Stimulated activated CD4-positive, alpha-beta T cell treated with anti-CD3 and anti-CD28 coated beads, Interleukin-4, amount 100 ng/mL, for 4 hours (primary cell): ENCODE measurements at regions not wholly inside any gene's neighbourhood (a gene's known extent, or its start where the extent isn't known, plus 50 kb on each side); places are given as distances from the start of the nearest gene placed in this dataset.

Experiments used
- DNase-seq, 2 experiments: peaks; one replicate each; pipeline ENCODE4 v3.0.0-alpha.2; 2020

DNA sequence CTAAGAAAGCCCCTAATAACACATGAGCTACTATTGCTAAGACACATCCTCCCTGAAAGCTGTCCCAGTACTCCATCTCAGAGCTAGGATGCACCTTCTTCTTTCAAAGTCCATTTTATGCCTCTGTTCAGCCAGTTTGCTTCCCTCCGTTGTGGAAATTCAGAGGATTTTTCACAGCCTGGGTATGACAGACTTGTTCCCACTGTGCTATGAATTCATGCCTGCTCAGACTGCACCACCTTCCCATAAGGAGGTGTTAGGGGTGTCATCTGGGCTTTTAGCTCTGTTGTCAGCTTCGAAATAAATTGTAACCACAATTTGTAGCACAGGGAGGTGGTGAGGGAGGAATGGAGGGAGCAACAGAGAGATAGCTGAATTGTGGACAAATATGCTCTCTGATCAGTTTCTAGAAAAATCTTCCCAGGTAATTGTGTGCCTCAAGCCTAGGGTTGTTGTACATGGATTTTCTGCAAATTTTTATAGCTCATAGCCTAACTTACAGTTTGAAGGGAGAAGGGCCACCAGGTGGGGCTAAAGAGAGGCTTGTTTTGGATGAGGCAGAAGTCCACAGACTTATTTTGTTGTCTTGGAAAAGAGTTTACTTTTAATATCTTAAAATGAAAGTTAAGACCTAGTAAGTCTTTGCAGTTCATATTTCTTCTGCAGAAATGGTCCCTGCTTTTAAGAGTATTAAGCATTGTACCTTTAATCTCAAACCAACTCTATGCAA lies 462.0 kb downstream of the PDCD6IP start:
- DNase-seq, result peak in 1 of 2 experiments; percentile 7

GRCh38 chr3:34261001-34261385 lies 462.6 kb downstream of the PDCD6IP start:
- no peak for DNase-seq

- no peak for DNase-seq
Measured at GRCh38 chr3:34263101-34263621, 464.7 kb downstream of the PDCD6IP start.

DNA sequence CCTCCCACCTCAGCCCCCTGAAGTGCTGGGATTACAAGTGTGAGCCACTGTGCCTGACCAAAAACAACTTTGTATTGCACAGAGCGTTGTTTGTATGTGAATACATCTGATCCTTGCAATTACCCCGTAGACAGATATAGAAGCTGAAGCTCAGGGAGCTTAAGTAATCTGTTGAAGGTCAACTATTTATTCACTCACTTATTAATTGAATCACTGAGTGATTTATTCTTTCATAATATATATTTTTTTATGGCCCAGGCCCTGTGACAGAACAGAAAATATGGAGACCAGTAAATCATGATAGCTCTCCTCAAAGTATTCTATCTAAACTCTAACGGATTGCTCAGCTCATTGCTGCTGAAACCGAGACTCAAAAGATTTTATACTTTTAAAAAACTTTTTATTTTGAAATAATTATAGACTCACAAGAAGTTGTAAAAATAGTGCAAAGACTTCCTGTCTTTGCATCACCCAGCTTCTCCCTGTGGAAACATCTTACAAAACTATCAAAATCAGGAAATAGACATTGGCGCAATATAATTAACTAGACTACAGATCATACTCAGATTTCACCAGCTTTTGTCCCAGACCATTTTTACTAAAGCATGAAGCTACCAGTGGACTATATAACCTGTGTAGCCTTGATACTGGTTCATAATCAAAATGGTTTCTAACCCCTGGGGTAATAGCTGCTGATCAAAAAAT lies 466.1 kb downstream of the PDCD6IP start:
- no peak for DNase-seq

DNA sequence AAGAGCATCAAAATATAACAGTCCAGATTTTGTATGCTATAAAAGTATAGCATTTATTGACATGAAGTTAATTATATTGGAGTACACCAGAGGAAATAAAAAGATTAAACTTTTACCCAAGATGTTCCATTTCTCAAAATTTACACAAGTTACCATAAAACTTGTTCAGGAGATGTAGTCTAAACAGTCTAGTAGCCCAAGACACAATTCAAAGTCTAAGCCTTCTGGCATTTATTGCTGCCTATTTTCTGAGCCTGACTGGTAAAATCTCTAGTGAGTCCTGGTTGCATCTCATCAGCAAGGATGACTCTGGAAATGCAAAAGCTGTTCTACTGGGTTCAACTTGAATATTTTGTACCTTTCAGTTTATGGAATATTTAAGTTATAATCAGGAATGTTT lies 468.7 kb downstream of the PDCD6IP start:
- no peak for DNase-seq

- DNase-seq, result no peak
Measured at GRCh38 chr3:34268032-34268709, 469.7 kb downstream of the PDCD6IP start.

GRCh38 chr3:34275811-34276210 lies 477.4 kb downstream of the PDCD6IP start:
- DNase-seq, result no peak

DNA sequence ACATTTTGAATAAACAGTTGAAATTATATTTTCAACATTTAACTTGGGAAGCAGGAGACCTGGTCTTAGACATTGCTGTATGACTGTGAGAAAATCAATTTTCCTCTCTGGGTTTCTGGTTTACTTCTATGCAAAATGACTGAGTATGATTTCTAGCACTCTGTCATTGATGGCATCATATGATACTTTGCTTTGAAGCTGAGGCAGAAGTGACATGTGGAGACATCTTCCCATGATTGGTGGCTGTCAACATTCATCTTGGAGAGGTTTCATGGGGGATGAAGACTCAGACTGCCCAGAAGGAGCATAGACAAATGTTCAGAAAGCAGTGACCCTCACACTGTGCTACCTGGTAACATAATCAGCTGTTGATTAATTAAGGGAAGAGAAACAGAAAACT lies 477.9 kb downstream of the PDCD6IP start:
- DNase-seq, result no peak

- no peak for DNase-seq
Measured at GRCh38 chr3:34277110-34277509, 478.7 kb downstream of the PDCD6IP start.

GRCh38 chr3:34279901-34280300 lies 481.5 kb downstream of the PDCD6IP start:
- no peak for DNase-seq

- no peak for DNase-seq
Measured at GRCh38 chr3:34283751-34284150, 485.3 kb downstream of the PDCD6IP start.

DNA sequence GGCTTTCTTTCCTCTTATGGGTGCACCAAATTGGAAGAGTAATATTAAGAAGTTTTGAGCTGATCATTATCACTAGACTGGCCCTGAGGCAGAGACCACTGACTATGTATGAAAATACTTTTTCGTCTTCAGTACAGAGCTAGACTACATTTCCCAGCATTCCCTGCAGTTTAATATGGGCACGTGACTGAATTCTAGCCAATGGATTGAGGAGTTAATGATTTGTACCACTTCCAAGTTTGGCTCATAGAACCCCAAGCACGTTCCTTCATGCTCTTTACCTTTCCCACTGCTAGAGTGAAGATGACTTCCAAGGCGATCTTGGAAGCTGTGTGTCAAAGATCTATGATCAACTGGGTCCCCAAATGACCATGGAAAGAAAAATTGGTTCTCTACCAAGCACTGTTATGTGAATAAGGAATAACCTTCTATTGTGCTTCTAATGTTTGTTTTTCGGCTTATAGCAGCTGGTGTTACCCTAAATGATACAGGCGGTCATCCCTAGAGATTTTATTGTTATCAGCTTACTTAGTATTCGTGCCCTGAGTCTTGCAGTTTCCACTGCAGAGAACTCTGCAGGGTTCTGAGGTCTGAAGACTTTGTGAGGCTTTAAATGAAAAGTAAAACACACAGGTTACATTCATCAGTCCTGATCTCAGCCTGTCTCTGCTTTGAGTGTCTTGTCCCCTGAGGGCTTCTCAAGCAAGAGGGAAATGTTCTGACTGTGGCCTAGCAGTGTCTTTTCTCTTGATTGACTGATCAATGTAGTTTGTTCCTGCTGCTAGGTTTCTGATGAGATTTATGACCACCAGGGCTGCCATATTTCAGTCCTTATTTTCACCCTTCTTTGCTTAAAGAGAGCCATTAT lies 486.8 kb downstream of the PDCD6IP start:
- no peak for DNase-seq

DNA sequence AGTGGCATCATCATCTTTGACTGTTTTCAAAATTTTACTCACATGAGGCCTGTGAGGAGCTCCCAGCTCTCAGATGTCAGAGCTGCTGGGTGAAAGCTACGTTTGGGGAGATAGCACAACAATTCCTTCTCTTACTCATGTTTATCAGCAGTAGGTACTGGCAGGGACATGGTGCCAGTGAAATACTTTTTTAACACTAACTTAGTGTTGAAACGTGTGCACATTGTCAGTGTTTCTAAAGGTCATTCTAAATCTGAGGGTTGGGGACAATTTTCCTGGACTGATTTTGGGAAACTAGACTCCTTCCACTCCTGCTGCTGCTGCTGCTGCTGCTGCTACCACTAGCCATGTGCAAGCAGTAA lies 487.4 kb downstream of the PDCD6IP start:
- DNase-seq, result no peak

GRCh38 chr3:34292605-34293300 lies 494.3 kb downstream of the PDCD6IP start:
- no peak for DNase-seq

DNA sequence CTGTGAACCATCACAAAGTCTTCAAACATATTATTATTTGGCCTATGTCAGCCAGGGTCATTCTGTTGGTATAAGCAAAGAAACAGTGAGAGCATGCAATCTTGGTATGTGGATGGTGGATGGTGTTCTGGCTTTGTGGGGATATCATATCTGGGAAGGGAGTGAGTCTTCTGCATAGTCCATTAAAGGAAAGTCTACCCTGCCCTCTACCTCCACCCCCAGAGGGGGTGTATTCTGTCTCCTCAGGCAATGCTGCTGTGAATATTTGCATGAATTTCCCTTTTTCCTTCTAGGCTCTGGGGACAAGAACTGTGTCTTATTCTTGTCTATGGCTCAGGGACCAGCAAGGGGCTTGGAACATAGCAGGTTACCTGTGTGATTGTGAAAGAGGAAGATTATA lies 495.8 kb downstream of the PDCD6IP start:
- DNase-seq, result no peak

GRCh38 chr3:34296796-34297195 lies 498.4 kb downstream of the PDCD6IP start:
- no peak for DNase-seq

DNA sequence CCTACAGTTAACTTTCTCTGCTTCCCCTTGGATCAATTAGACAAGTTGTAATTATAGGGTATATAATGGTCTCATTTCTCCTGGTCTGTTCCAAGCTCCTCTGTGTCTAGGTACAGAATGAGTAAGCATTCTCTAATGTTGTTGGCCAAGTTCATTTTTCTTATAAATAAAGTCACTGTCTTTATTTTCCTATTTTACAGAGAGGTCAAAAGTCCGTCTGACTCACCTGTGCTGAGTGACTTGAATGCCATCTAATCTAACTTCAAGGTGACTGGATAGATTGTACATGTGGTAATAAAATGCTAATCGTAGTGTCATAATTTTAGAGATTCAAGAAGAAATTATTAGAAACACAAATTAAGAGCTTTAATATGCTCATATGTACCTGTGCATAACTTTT lies 500.2 kb downstream of the PDCD6IP start:
- no peak for DNase-seq

GRCh38 chr3:34300621-34301020 lies 502.2 kb downstream of the PDCD6IP start:
- no peak for DNase-seq

GRCh38 chr3:34301313-34301712 lies 502.9 kb downstream of the PDCD6IP start:
- DNase-seq, result no peak

DNA sequence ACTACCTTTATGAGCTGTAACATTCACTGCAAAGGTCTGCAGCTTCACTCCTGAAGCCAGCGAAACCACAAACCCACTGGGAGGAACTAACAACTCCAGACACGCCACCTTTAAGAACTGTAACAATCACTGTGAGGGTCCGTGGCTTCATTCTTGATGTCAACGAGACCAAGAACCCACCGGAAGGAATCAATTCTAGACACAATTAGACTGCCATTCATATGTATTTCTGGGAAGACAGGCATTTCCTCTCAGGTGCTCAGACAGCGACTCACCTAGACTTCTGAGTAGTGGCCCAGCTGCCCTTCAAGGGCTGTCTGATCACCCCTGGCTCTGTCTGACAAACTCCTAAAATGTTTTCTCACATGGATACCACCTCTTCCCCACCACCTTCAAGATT lies 506.8 kb downstream of the PDCD6IP start:
- no peak for DNase-seq

GRCh38 chr3:34312684-34313083 lies 514.3 kb downstream of the PDCD6IP start:
- no peak for DNase-seq

- DNase-seq, result no peak
Measured at GRCh38 chr3:34319881-34320280, 521.5 kb downstream of the PDCD6IP start.
